Type B pancreatic cell (in vitro differentiated cells): ENCODE measurements at regions not wholly inside any gene's neighbourhood (a gene's known extent, or its start where the extent isn't known, plus 50 kb on each side); places are given as distances from the start of the nearest gene placed in this dataset.
"Not testable (repeated sequence)": the region's sequence is repeated elsewhere in the genome, so short reads cannot be mapped to it uniquely, and the experiment has no call there.

ENCODE experiments used
- DNase-seq: peaks from one replicate; pipeline ENCODE4 v3.0.0; 2021; ENCODE audit warnings: mixed read lengths; ENCODE audit not compliant: unreplicated experiment; ENCODE audit errors: extremely low spot score
- H3K27ac Mint-ChIP-seq: 2 replicates; pipeline ENCODE4 v1.8.0; 2021; ENCODE audit warnings: mild to moderate bottlenecking, mixed read lengths
- H3K27me3 Mint-ChIP-seq: 2 replicates; pipeline ENCODE4 v1.8.0; 2021; ENCODE audit warnings: mixed read lengths
- H3K36me3 Mint-ChIP-seq: 2 replicates; pipeline ENCODE4 v1.8.0; 2021; ENCODE audit warnings: mixed read lengths
- H3K4me1 Mint-ChIP-seq: one replicate; pipeline ENCODE4 v1.8.0; 2021; ENCODE audit warnings: mixed read lengths; ENCODE audit not compliant: unreplicated experiment
- H3K4me3 Mint-ChIP-seq: 2 replicates; pipeline ENCODE4 v1.8.0; 2021; ENCODE audit warnings: mild to moderate bottlenecking, mixed read lengths
- H3K9me3 Mint-ChIP-seq: 2 replicates; pipeline ENCODE4 v1.8.0; 2021; ENCODE audit warnings: mixed read lengths
- TF ChIP-seq, protein P1 (sequence below): fragments of 200-600 bp; sonication (generic); conservative IDR thresholded peaks from 2 replicates; pipeline ENCODE4 v1.5.0; 2021; ENCODE audit warnings: antibody characterized with exemption, mild to moderate bottlenecking

DNA sequence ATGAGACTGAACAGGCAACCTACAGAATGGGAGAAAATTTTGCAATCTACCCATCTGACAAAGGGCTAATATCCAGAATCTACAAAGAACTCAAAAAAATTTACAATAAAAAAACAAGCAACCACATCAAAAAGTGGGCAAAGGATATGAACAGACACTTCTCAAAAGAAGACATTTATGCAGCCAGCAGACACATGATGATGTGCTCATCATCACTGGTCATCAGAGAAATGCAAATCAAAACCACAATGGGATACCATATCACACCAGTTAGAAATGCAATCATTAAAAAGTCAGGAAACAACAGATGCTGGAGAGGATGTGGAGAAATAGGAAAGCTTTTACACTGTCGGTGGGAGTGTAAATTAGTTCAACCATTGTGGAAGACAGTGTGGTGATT, 51.7 kb upstream of the PAXBP1 start:
- H3K27ac Mint-ChIP-seq, H3K9me3 Mint-ChIP-seq, H3K4me1 Mint-ChIP-seq, DNase-seq, H3K4me3 Mint-ChIP-seq, H3K36me3 Mint-ChIP-seq, H3K27me3 Mint-ChIP-seq: not testable (repeated sequence)

DNA sequence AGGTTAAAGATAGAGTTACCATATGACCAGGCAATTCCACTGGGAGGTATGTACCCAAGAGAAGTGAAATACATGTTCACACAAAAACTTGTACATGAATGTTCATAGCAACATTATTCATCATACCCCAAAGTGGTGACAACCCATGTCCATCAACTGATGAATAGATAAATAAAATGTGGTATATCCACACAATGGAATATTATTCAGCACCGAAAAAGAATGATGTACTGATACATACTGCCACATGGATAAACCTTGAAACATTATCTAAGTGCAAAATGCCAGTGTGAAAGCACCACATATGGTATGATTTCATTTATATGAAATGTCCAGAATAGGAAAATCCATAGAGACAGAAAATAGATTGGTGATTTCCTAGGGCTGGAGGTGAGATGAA, 53.4 kb upstream of the PAXBP1 start:
- H3K4me1 Mint-ChIP-seq, result no peaks in the 10 kb centered on the region
- TF ChIP-seq, protein P1, sequence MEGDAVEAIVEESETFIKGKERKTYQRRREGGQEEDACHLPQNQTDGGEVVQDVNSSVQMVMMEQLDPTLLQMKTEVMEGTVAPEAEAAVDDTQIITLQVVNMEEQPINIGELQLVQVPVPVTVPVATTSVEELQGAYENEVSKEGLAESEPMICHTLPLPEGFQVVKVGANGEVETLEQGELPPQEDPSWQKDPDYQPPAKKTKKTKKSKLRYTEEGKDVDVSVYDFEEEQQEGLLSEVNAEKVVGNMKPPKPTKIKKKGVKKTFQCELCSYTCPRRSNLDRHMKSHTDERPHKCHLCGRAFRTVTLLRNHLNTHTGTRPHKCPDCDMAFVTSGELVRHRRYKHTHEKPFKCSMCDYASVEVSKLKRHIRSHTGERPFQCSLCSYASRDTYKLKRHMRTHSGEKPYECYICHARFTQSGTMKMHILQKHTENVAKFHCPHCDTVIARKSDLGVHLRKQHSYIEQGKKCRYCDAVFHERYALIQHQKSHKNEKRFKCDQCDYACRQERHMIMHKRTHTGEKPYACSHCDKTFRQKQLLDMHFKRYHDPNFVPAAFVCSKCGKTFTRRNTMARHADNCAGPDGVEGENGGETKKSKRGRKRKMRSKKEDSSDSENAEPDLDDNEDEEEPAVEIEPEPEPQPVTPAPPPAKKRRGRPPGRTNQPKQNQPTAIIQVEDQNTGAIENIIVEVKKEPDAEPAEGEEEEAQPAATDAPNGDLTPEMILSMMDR, result no peak
- no peak for DNase-seq
- H3K4me3 Mint-ChIP-seq, result no peak overlapping the region
- H3K9me3 Mint-ChIP-seq, result no peaks in the 10 kb centered on the region
- H3K27me3 Mint-ChIP-seq, result peaks cover 6% of the 10 kb centered on the region
- H3K27ac Mint-ChIP-seq, result no peak overlapping the region
- H3K36me3 Mint-ChIP-seq, result no peaks in the 10 kb centered on the region

DNA sequence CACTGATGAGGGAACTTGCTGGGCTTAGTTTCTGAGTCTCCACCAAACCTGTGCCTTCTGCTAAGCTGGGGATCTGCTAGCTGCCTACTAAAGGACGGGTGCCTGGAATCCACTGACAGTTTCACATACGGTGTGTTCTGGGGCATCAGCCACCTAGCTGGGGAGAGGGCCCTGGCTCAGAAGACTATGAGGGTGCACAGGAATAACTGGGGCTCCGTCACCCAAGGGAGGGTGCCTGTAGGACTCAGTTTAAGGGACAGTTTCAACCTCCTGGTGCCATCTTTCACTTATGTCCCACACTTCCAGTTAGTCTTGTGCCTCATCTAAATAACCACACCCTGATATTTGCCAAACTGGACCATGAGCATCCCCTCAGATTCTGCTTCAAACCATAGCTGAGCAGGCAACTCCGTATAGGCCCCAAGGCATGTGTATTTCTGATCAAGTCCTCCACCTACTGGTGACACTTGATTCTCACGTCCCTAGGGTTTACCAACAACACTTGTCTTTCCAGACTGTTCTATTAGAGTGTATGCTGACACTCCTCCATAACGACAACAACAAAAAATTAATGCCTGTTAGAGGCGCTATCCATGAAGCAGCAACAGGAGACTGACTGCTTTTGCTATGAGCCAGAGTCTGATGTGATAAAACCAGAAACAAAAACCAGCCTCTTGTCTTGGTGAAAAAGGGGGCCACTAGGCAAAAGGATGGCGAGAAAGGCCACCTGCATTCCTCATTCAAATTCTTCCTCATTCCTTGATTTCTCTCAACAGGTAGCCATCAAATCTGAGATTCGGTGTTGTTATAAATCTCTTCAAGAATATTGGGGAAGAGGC, 55.0 kb upstream of the PAXBP1 start:
- Mint-ChIP-seq H3K4me1 (no peaks in the 10 kb centered on the region), H3K27me3 (peaks cover 9% of the 10 kb centered on the region), H3K9me3 (no peaks in the 10 kb centered on the region), H3K36me3 (no peaks in the 10 kb centered on the region), H3K27ac (no peak overlapping the region), H3K4me3 (no peak overlapping the region)
- no peak for DNase-seq
- TF ChIP-seq, protein P1, result peak; percentile 75

DNA sequence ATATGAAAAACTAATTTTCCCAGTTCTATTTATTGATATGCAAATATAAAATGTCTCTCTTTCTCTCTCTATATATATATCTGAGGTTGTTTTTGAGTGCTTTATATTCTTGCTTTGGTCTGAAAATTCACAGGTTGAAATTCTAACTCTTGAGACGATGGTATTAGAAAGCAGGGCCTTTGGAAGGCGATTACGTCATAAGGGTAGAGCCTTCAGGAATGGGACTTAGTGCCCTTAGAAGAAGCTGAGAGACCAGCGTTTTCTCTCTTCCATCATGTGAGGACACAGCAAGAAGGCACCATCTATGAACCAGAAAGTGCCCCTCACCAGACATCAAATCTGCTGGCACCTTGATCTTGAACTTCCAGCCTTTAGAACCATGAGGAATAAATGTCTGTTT, 57.4 kb upstream of the PAXBP1 start:
- TF ChIP-seq, protein P1, result no peak
- Mint-ChIP-seq H3K9me3 (no peaks in the 10 kb centered on the region), H3K27ac (no peak overlapping the region), H3K27me3 (peaks cover 13% of the 10 kb centered on the region), H3K4me3 (no peak overlapping the region), H3K4me1 (no peaks in the 10 kb centered on the region), H3K36me3 (no peaks in the 10 kb centered on the region)
- DNase-seq, result no peak

DNA sequence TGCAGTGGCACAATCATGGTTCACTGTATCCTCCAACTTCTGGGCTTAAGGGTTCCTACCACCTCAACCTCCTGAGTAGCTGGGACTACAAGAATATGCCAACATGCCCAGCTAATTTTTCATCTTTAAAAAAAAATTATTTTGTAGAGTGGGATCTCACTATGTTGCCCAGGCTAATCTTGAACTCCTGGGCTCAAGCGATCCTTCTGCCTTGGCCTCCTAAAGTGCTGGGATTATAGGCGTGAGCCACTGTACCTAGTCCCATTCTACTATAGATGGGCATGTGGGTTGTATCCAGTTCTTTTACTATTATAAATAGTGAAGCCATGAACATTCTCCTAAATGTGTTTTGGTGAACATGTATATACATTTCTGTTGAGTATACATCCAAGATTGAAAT, 57.9 kb upstream of the PAXBP1 start:
- Mint-ChIP-seq H3K4me1 (no peaks in the 10 kb centered on the region), H3K27me3 (peaks cover 16% of the 10 kb centered on the region), H3K9me3 (no peaks in the 10 kb centered on the region), H3K36me3 (no peaks in the 10 kb centered on the region), H3K27ac (no peak overlapping the region), H3K4me3 (no peak overlapping the region)
- TF ChIP-seq, protein P1, result no peak
- DNase-seq, result no peak

DNA sequence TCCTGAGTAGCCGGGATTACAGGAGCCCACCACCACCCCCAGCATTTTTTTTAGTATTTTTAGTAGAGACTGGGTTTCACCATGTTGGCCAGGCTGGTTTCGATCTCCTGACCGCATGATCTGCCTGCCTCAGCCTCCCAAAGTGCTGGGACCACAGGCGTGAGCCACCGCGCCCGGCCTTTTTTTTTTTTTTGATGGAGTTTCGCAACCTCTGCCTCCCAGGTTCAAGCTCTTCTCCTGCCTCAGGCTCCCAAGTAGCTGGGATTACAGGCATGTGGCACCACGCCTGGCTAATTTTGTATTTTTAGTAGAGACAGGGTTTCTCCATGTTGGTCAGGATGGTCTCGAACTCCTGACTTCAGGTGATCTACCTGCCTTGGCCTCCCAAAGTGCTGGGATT, 60.2 kb upstream of the PAXBP1 start:
- H3K9me3 Mint-ChIP-seq, H3K4me3 Mint-ChIP-seq, DNase-seq, H3K4me1 Mint-ChIP-seq, H3K27ac Mint-ChIP-seq, H3K36me3 Mint-ChIP-seq: not testable (repeated sequence)
- peaks cover 20% of the 10 kb centered on the region for H3K27me3 Mint-ChIP-seq
